Mesenchymal stem cell (in vitro differentiated cells and primary cell): ENCODE measurements at regions not wholly inside any gene's neighbourhood (a gene's known extent, or its start where the extent isn't known, plus 50 kb on each side); places are given as distances from the start of the nearest gene placed in this dataset.

Source experiments
- DNase-seq: peaks from one replicate; pipeline ENCODE4 v3.0.0-alpha.2; 2013
- H2AFZ ChIP-seq: one replicate; pipeline ENCODE4 v1.6.1; 2013; ENCODE audit warnings: low read depth, mild to moderate bottlenecking, control low read depth, inconsistent platforms, low read length, moderate library complexity
- H2AK5ac ChIP-seq: 2 replicates; pipeline ENCODE4 v1.6.1; 2013; ENCODE audit warnings: low read length, moderate library complexity, mild to moderate bottlenecking, inconsistent platforms; ENCODE audit not compliant: severe bottlenecking
- H2BK120ac ChIP-seq: one replicate; pipeline ENCODE4 v1.6.1; 2013; ENCODE audit warnings: low read depth, mild to moderate bottlenecking, inconsistent platforms, low read length, moderate library complexity
- H2BK12ac ChIP-seq, 2 experiments: one replicate each; pipeline ENCODE4 v1.6.1; 2013; ENCODE audit warnings: inconsistent platforms in 2 of 2, low read length in 2 of 2, mild to moderate bottlenecking in 2 of 2, moderate library complexity in 2 of 2, control low read depth in 1 of 2
- H2BK15ac ChIP-seq: one replicate; pipeline ENCODE4 v1.6.1; 2013; ENCODE audit warnings: mild to moderate bottlenecking, low read depth, inconsistent platforms; ENCODE audit not compliant: poor library complexity, severe bottlenecking
- H2BK5ac ChIP-seq: 2 replicates; pipeline ENCODE4 v1.6.1; 2013; ENCODE audit warnings: low read depth, mild to moderate bottlenecking, low read length, control low read depth, inconsistent platforms; ENCODE audit not compliant: poor library complexity, severe bottlenecking
- H3K14ac ChIP-seq, 2 experiments: one replicate each; pipeline ENCODE4 v1.6.1; 2013; ENCODE audit warnings: inconsistent platforms in 2 of 2, low read length in 2 of 2, control low read depth in 1 of 2, mild to moderate bottlenecking in 1 of 2, moderate library complexity in 1 of 2
- H3K18ac ChIP-seq, 2 experiments: one replicate each; pipeline ENCODE4 v1.6.1; 2013; ENCODE audit warnings: inconsistent platforms in 2 of 2, low read length in 2 of 2, control low read depth in 1 of 2, low read depth in 1 of 2, mild to moderate bottlenecking in 1 of 2
- H3K23ac ChIP-seq, 2 experiments: one replicate each; pipeline ENCODE4 v1.6.1; 2013; ENCODE audit warnings: inconsistent platforms in 2 of 2, low read length in 2 of 2, mild to moderate bottlenecking in 2 of 2, moderate library complexity in 2 of 2, control low read depth in 1 of 2
- H3K27ac ChIP-seq: 2 replicates; pipeline ENCODE4 v1.5.1; 2013; ENCODE audit warnings: mild to moderate bottlenecking, moderate library complexity, low read length, control low read depth, inconsistent platforms; ENCODE audit not compliant: poor library complexity, severe bottlenecking
- H3K27me3 ChIP-seq, 2 experiments: 2 replicates each; pipeline versions ENCODE4 v1.6.1 to v1.7.0; 2013; ENCODE audit warnings: low read length in 2 of 2, mild to moderate bottlenecking in 2 of 2, moderate library complexity in 2 of 2, control low read depth in 1 of 2, inconsistent platforms in 1 of 2; ENCODE audit not compliant: control insufficient read depth in 1 of 2, insufficient read depth in 1 of 2
- H3K36me3 ChIP-seq, 2 experiments: 2 replicates each; pipeline versions ENCODE4 v1.6.1 to v1.7.0; 2013; ENCODE audit warnings: low read length in 2 of 2, control low read depth in 1 of 2, inconsistent platforms in 1 of 2, low read depth in 1 of 2, mild to moderate bottlenecking in 1 of 2; ENCODE audit not compliant: insufficient read depth in 2 of 2, control insufficient read depth in 1 of 2
- H3K4ac ChIP-seq, 2 experiments: one replicate each; pipeline ENCODE4 v1.6.1; 2013; ENCODE audit warnings: inconsistent platforms in 2 of 2, low read length in 2 of 2, mild to moderate bottlenecking in 2 of 2, moderate library complexity in 2 of 2, control low read depth in 1 of 2, low read depth in 1 of 2
- H3K4me1 ChIP-seq: 2 replicates; pipeline ENCODE4 v1.6.1; 2013; ENCODE audit warnings: low read depth, low read length, control low read depth; ENCODE audit not compliant: control insufficient read depth, insufficient read depth
- H3K4me2 ChIP-seq: 2 replicates; pipeline ENCODE4 v1.6.1; 2013; ENCODE audit warnings: low read length, mild to moderate bottlenecking, inconsistent platforms; ENCODE audit not compliant: poor library complexity, severe bottlenecking
- H3K4me3 ChIP-seq, 2 experiments: 2 replicates each; pipeline versions ENCODE4 v1.5.1 to v1.7.0; 2013; ENCODE audit warnings: low read length in 2 of 2, mild to moderate bottlenecking in 2 of 2, control low read depth in 1 of 2, low read depth in 1 of 2; ENCODE audit not compliant: insufficient read depth in 1 of 2
- H3K79me1 ChIP-seq: replicated peaks from 2 replicates; pipeline ENCODE4 v1.6.1; 2013; ENCODE audit warnings: mild to moderate bottlenecking, control low read depth, low read length, inconsistent platforms; ENCODE audit not compliant: poor library complexity, severe bottlenecking
- H3K9ac ChIP-seq: 2 replicates; pipeline ENCODE4 v1.7.0; 2013; ENCODE audit warnings: mild to moderate bottlenecking, low read length, moderate library complexity
- H3K9me3 ChIP-seq: 2 replicates; pipeline ENCODE4 v1.7.0; 2013; ENCODE audit warnings: mild to moderate bottlenecking, low read length; ENCODE audit not compliant: control insufficient read depth
- H4K8ac ChIP-seq: one replicate; pipeline ENCODE4 v1.6.1; 2013; ENCODE audit warnings: inconsistent platforms, mild to moderate bottlenecking, low read length, moderate library complexity
- H4K91ac ChIP-seq: one replicate; pipeline ENCODE4 v1.6.1; 2013; ENCODE audit warnings: mild to moderate bottlenecking, low read length, inconsistent platforms
- WGBS: methylation state at CpG from one replicate; pipeline ENCODE4 v1.1.7; 2013; ENCODE audit warnings: mixed read lengths; 5-methylcytosine and 5-hydroxymethylcytosine counted together

DNA sequence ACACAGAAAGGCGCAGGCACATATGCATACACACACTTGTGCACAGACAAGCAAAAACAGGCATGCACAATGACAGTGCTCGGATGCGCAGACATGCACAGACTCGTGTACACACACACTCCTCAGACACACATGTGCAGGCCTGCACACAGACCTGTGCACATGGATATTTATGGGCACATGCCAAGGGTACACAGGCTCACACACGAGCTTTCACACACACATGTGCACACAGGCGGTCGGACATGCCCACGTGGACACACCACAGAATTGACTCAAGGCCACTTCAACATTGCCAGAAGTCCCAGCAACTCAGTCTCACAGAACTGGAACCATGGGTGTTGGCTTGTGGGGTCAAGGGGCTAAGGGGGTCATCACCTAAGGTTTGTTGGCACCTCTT lies 206.8 kb downstream of the URI1 start:
- no peak overlapping the region for H3K4me2 ChIP-seq
- no peak for DNase-seq
- H3K27ac ChIP-seq: no peak overlapping the region
- H3K79me1 ChIP-seq: no peaks in the 10 kb centered on the region
- H2BK15ac ChIP-seq: no peak overlapping the region
- H2BK12ac ChIP-seq: no peak overlapping the region
- H2BK5ac ChIP-seq: no peak overlapping the region
- H3K18ac ChIP-seq: no peak overlapping the region
- H3K9me3 ChIP-seq: no peaks in the 10 kb centered on the region
- no peak overlapping the region for H4K91ac ChIP-seq
- peaks cover 0 to 9% of the 10 kb centered on the region in 2 experiments for H3K27me3 ChIP-seq
- H2AK5ac ChIP-seq: no peak overlapping the region
- H3K36me3 ChIP-seq: no peaks in the 10 kb centered on the region
- H2AFZ ChIP-seq: no peak overlapping the region
- H3K4ac ChIP-seq: no peak overlapping the region
- no peak overlapping the region for H3K4me3 ChIP-seq
- H3K14ac ChIP-seq: no peak overlapping the region
- no peaks in the 10 kb centered on the region for H3K4me1 ChIP-seq
- 70% methylated on average over 8 of the region's 8 CpGs for WGBS
- no peak overlapping the region for H3K9ac ChIP-seq
- H4K8ac ChIP-seq: no peak overlapping the region
- H3K23ac ChIP-seq: no peak overlapping the region
- no peak overlapping the region for H2BK120ac ChIP-seq

DNA sequence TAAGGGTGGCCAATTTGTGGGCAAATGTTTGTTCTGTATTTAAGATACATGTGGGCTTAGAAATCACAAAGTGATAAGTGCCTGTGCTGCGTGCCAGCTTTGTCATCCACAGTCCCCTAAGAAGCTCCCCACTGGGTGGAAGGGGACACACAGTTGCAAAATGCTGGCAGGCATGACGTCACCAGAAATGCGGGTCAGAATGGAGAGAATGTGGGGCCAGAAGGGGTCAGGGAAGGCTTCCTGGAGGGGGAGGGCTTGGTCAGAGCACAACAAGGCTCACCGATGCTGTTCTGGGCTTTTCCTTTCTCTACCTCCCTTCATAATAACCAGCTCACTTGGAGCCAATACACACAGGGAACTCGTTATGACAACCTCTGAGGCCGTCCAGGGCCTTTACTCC lies 207.3 kb downstream of the URI1 start:
- WGBS: 71% methylated on average over 5 of the region's 6 CpGs
- no peak overlapping the region for H3K18ac ChIP-seq

DNA sequence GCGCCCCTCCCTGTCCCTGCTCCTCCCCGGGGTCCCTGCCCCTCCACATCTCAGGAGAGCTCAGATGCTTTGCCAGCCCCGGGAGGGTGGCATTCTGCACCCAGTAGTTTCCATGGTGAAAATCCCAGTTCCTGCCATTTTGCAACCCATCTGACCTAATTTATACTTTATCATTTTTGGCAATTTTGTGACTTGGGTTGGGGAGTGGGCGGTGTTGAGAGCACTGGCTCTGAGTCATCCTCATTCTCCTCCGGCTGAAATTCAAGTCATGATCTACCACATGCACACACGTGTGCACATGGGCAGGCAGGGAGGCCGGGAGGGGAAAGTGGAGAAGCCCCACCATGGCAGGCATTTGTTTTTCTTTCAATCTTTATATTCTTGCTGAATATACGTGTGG lies 208.6 kb downstream of the URI1 start:
- no peaks in the 10 kb centered on the region for H3K4me1 ChIP-seq
- H3K4me2 ChIP-seq: no peak overlapping the region
- no peak overlapping the region for H4K8ac ChIP-seq
- DNase-seq: no peak
- no peak overlapping the region for H3K27ac ChIP-seq
- H3K27me3 ChIP-seq: peaks cover 0 to 12% of the 10 kb centered on the region in 2 experiments
- H3K79me1 ChIP-seq: no peaks in the 10 kb centered on the region
- H4K91ac ChIP-seq: no peak overlapping the region
- no peak overlapping the region for H2BK5ac ChIP-seq
- no peak overlapping the region for H2BK12ac ChIP-seq
- H3K9me3 ChIP-seq: no peaks in the 10 kb centered on the region
- H3K14ac ChIP-seq: no peak overlapping the region
- WGBS: 62% methylated on average over 6 of the region's 8 CpGs
- no peak overlapping the region for H2BK15ac ChIP-seq
- no peak overlapping the region for H3K4ac ChIP-seq
- H3K4me3 ChIP-seq: no peak overlapping the region
- no peak overlapping the region for H3K18ac ChIP-seq
- H2BK120ac ChIP-seq: no peak overlapping the region
- H3K23ac ChIP-seq: no peak overlapping the region
- no peak overlapping the region for H2AFZ ChIP-seq
- no peak overlapping the region for H3K9ac ChIP-seq
- no peak overlapping the region for H2AK5ac ChIP-seq
- H3K36me3 ChIP-seq: no peaks in the 10 kb centered on the region

More for the DNA sequence above, 207.3 kb downstream of the URI1 start:
- Histone ChIP-seq H2BK12ac (no peak overlapping the region), H2BK15ac (no peak overlapping the region), H3K9ac (no peak overlapping the region), H3K4me1 (no peaks in the 10 kb centered on the region), H3K9me3 (no peaks in the 10 kb centered on the region), H3K27me3 (peaks cover 0 to 9% of the 10 kb centered on the region in 2 experiments), H2AFZ (no peak overlapping the region), H3K4me3 (no peak overlapping the region), H4K8ac (no peak overlapping the region), H3K27ac (no peak overlapping the region), H3K14ac (no peak overlapping the region), H3K36me3 (no peaks in the 10 kb centered on the region), H3K23ac (no peak overlapping the region), H3K4ac (no peak overlapping the region), H4K91ac (no peak overlapping the region), H3K79me1 (no peaks in the 10 kb centered on the region), H3K4me2 (no peak overlapping the region), H2BK120ac (no peak overlapping the region), H2AK5ac (no peak overlapping the region), H2BK5ac (no peak overlapping the region)
- DNase-seq: no peak

DNA sequence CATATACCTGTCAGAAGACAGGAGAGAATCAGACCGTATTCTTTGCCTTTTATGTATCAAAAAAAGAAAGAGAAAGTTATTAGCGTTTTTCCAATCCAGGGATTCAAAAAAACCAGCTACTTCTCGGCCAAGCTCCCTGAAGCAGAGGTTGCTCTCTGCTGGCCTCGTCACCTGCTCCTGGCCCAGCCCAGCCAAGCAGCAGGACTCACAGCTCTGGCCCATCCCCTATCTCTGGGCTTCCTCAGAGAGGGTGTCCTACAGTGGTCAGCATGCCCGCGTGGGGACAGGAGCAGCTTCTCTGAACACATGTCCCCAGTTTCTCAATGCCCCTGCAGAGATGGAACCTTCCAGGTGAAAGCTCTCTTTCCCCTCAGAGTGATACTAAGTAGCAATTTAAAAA lies 209.0 kb downstream of the URI1 start:
- WGBS: 74% methylated on average over 6 of the region's 6 CpGs
- Histone ChIP-seq H3K79me1 (no peaks in the 10 kb centered on the region), H2BK120ac (no peak overlapping the region), H4K91ac (no peak overlapping the region), H3K9ac (no peak overlapping the region), H3K18ac (no peak overlapping the region), H3K4ac (no peak overlapping the region), H3K4me2 (no peak overlapping the region), H3K9me3 (no peaks in the 10 kb centered on the region), H4K8ac (no peak overlapping the region), H3K4me3 (no peak overlapping the region), H3K27me3 (peaks cover 0 to 15% of the 10 kb centered on the region in 2 experiments), H2AK5ac (no peak overlapping the region), H3K14ac (no peak overlapping the region), H3K36me3 (no peaks in the 10 kb centered on the region), H3K4me1 (no peaks in the 10 kb centered on the region), H3K23ac (no peak overlapping the region), H3K27ac (no peak overlapping the region), H2BK12ac (no peak overlapping the region), H2BK15ac (no peak overlapping the region), H2AFZ (no peak overlapping the region), H2BK5ac (no peak overlapping the region)
- DNase-seq: no peak
